Activated T-cell treated with anti-CD3 and anti-CD28 coated beads, Interleukin-2, amount 50 U/mL, for 4 hours (primary cell): ENCODE measurements at regions not wholly inside any gene's neighbourhood (a gene's known extent, or its start where the extent isn't known, plus 50 kb on each side); places are given as distances from the start of the nearest gene placed in this dataset.

Experiments
- ATAC-seq, 2 donors: fragments of 200-7000 bp; cut with Tn5 transposase; one replicate each; pipeline ENCODE4 v1.10.0; 2021
- DNase-seq: peaks from one replicate; pipeline ENCODE4 v3.0.0-alpha.2; 2020
- H3K27me3 Mint-ChIP-seq: one replicate; pipeline ENCODE4 v1.8.0; 2021; ENCODE audit warnings: low read depth, mixed read lengths
- H3K36me3 Mint-ChIP-seq: one replicate; pipeline ENCODE4 v1.8.0; 2022; ENCODE audit warnings: mixed read lengths; ENCODE audit not compliant: insufficient read depth
- H3K4me1 Mint-ChIP-seq: one replicate; pipeline ENCODE4 v1.8.0; 2021; ENCODE audit warnings: low read depth, mixed read lengths
- H3K4me3 Mint-ChIP-seq: one replicate; pipeline ENCODE4 v1.8.0; 2021; ENCODE audit warnings: mild to moderate bottlenecking, moderate library complexity, mixed read lengths
- H3K9me3 Mint-ChIP-seq: one replicate; pipeline ENCODE4 v1.8.0; 2021; ENCODE audit warnings: mixed read lengths

DNA sequence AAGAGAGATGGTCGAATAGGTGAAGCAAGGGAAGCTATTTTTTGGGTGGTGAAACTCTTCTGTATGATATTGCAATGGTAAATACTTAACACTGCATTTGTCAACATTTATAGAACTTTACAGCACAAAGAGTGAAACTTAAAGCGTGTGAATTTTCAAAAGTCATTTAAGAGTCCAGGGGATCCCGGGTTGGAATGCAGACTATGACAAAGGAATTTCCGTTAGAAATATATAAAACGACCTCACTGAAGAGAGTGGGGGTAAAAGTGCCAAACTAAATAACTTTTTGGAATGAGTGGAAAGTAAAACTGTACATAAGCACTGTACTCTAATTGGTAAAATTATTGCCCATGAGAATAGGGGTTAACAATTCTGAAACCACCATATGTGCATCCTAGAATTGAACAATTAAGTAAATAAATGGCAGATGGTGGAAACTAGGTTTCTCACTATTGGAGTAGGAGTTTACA is 191.0 kb upstream of the FN1 start:
- no peak for DNase-seq
- Mint-ChIP-seq H3K4me3 (no peak overlapping the region), H3K9me3 (peaks cover 13% of the 10 kb centered on the region), H3K27me3 (peaks cover 1% of the 10 kb centered on the region), H3K36me3 (no peaks in the 10 kb centered on the region), H3K4me1 (no peaks in the 10 kb centered on the region)
- no peak for ATAC-seq

DNA sequence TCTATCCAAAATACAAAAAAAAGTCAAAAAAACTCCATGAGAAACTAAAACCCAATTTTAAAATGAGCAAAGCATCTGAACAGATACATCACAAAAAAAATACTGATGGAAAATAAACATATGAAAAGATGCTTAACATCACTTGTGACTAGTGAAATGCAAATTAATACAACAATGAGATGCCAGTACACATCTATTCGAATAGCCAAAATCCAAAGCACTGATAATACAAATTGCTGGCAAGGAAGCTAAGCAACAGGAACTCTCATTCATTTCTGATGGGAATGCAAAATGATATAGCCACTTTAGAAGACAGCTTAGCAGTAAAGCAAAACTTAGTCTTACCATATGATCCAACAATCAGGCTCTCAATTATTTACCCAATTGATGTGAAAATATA is 190.2 kb upstream of the FN1 start:
- Mint-ChIP-seq H3K27me3 (peaks cover 4% of the 10 kb centered on the region), H3K4me1 (no peaks in the 10 kb centered on the region), H3K36me3 (no peaks in the 10 kb centered on the region), H3K4me3 (no peak overlapping the region), H3K9me3 (peaks cover 6% of the 10 kb centered on the region)
- no peak for DNase-seq
- no peak for ATAC-seq

DNA sequence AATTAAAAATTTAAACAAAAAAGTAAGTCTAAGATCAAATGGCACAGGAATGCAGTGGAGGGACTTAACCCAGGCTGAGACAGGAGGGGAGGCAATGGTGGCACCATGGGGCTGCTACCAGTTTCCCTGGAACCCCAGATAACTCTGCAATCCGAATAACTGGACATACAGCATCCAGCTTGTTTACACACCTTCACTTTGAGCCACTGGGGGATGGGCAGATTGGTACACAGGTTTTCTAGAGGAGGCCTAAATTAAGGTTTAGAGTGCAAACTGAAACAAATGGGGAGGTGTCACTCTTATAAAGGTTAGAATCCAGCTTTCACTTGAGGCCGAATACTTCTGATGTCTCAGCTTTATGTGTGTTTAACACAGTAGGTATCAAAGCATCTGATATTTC is 189.3 kb upstream of the FN1 start:
- peaks cover 11% of the 10 kb centered on the region for H3K27me3 Mint-ChIP-seq
- H3K36me3 Mint-ChIP-seq: no peaks in the 10 kb centered on the region
- DNase-seq (no peak), ATAC-seq (no peak)
- H3K9me3 Mint-ChIP-seq: no peaks in the 10 kb centered on the region
- no peak overlapping the region for H3K4me3 Mint-ChIP-seq
- H3K4me1 Mint-ChIP-seq: no peaks in the 10 kb centered on the region

DNA sequence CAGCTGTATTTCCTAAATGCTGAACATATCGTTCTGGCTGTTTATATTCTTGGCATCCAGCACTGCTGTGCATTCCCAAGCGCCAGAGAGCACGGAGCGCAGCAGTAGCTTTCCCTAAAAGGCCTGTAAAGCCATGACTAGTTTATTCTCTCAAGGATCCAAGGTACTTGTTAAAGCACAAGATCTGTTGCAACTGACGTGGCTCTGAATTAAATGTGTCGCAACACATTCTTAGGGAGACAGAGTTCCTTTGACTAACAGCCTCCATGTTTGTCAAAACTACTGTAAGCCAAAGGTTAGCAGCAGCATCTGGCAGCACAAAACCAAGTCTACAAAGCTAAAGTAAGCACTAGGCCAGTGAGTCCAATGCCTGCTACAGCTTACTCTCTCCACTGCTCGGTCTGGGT is 188.6 kb upstream of the FN1 start:
- Mint-ChIP-seq H3K27me3 (peaks cover 18% of the 10 kb centered on the region), H3K9me3 (no peaks in the 10 kb centered on the region), H3K36me3 (no peaks in the 10 kb centered on the region), H3K4me3 (no peak overlapping the region), H3K4me1 (peaks cover 5% of the 10 kb centered on the region)
- no peak for DNase-seq
- no peak for ATAC-seq

DNA sequence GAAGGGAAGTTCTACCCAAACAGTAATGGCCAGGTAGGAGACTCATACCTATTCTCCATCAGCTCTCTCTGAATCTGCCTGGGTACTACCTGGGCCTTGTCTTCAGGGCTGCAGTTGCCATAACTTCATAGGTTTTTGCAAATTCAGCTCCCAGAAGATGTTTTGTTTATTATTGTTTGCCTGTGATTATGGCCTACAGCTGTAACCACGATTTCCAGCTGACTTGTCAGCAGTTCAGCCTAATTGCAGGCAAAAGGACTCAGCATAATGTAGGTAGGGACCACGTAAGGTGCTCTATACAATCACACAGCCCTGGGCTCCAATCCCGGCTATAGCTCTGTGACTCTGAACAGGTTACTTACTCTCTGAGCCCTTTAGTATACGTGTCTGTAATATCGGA is 187.0 kb upstream of the FN1 start:
- peaks cover 20% of the 10 kb centered on the region for H3K27me3 Mint-ChIP-seq

DNA sequence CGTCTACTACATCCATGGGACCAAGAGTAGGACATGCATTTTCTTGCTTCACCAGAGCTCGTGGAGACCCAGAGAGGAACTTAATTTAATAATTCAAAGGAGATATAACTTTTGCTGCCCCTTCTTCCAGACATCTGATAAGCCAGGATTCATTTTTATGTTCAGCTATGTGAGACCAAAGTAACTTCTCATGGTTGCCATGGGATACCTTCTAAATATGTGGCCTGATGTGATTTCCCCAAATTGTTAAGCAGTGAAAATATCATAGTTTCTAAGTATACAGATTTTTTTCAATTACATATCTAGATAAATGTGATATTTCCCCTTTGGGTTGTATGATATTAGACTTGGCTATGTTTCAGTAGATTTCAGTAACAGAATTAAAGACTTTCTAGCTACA is 185.5 kb upstream of the FN1 start:
- Mint-ChIP-seq H3K4me3 (no peak overlapping the region), H3K9me3 (no peaks in the 10 kb centered on the region), H3K27me3 (peaks cover 20% of the 10 kb centered on the region), H3K36me3 (no peaks in the 10 kb centered on the region), H3K4me1 (peaks cover 6% of the 10 kb centered on the region)
- DNase-seq: no peak
- ATAC-seq: no peak

More for the DNA sequence above, 187.0 kb upstream of the FN1 start:
- H3K36me3 Mint-ChIP-seq: no peaks in the 10 kb centered on the region
- no peak overlapping the region for H3K4me3 Mint-ChIP-seq
- no peaks in the 10 kb centered on the region for H3K9me3 Mint-ChIP-seq
- ATAC-seq (no peak), DNase-seq (no peak)
- peaks cover 6% of the 10 kb centered on the region for H3K4me1 Mint-ChIP-seq

DNA sequence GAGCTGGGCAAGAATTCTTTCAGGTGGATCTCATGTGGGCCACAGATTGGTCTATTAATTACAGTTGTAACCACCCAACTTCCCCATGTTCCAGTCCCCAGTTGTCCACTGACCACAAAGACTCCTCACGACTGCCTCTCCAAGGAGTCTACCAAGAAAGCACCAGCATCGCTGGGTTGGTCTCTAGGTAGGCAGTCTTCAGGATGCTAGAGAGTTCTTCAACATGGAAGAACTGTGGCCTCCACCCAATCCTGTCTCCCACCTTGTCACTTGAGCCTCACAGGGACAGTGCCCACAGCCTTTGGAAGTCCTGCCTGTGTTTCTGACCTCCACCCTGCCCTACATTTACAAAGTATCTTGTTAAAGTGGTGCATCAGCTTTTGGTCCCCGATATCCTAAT is 184.7 kb upstream of the FN1 start:
- no peak for DNase-seq
- peaks cover 6% of the 10 kb centered on the region for H3K4me1 Mint-ChIP-seq
- no peak for ATAC-seq
- peaks cover 20% of the 10 kb centered on the region for H3K27me3 Mint-ChIP-seq
- H3K36me3 Mint-ChIP-seq: no peaks in the 10 kb centered on the region
- no peak overlapping the region for H3K4me3 Mint-ChIP-seq
- H3K9me3 Mint-ChIP-seq: no peaks in the 10 kb centered on the region

DNA sequence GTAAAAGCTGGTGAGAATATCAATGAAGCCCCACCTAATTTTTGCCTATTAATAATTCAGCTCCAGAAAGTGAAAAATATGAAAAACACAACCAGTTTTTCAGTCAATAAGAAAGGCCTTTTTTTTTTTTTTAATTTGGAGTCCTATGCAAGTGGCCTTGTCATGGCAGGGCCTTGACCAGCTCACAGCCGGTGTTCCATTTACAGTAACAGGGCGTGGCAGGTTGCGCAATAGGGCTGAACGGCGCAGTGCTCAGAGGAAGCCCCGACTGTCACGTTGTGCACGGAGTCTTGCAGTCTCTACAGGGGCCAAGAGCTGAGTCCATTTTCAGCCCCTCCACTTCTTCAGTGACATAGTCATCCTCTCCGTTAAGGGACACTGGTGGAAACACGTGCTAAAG is 184.1 kb upstream of the FN1 start:
- Mint-ChIP-seq H3K27me3 (peaks cover 20% of the 10 kb centered on the region), H3K4me1 (peaks cover 6% of the 10 kb centered on the region), H3K9me3 (no peaks in the 10 kb centered on the region), H3K4me3 (no peak overlapping the region), H3K36me3 (no peaks in the 10 kb centered on the region)
- DNase-seq (no peak), ATAC-seq (no peak)

DNA sequence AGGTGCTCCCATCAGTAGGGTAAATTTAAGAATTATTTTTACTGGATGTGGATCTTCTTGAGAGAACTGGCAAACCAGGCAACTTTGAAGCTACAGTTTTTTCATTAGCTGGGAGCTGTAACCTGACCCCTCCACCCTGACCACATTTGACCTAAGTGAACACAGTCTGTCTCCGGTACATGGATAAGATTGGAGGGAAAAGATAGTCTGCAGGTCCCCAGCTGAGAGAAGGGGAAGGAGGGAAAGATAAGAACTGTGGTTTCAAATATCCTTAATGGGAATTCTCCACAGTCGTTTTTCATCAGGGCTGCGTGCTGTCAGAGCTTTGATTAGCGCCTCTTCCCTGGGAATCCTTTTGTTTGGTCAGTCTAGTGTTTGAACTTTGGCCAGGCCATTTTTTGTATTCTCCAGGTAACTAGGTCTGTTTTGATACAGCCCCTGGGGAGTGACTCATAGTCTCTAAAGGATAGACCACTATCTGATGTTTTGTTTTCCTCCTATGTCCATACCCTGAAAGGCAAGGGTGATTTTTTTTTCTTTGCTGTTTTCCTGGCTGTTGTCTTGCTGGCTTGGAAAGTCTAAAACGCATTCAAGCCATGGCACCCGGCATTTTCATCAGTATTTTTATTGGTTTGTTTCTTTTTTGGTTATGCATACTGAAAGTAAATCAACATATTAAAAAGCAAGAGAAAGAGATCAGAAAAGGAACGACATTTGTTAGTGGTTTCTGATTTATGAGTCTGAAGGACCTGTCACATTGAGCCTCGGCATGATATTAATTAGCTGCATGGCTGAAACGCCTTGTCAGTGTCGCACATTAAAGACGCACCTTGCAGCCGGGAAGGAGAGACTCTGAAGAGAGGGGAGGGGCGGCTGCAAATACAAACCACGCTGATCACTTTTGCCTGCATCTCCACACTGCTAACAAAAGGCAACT is 183.4 kb upstream of the FN1 start:
- no peaks in the 10 kb centered on the region for H3K36me3 Mint-ChIP-seq

DNA sequence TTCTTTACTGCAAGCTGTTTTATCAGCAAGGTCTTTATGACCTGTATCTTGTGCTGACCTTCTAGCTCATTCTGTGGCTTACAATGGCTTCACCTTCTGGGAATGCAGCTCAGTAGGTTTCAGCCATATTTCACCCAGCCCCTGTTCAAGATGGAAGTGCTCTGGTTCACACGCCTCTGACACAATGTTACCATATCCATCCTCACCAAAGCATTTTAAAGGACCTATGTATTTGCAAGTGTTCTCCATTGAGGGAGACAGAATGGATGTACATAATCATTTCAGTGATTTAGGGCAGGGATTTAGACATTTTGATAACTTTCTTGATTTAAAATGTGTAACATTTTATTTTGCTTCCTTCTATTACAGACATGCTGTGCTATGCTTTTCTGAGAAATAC is 182.3 kb upstream of the FN1 start:
- H3K9me3 Mint-ChIP-seq: no peaks in the 10 kb centered on the region
- H3K36me3 Mint-ChIP-seq: no peaks in the 10 kb centered on the region
- no peak overlapping the region for H3K4me3 Mint-ChIP-seq
- peaks cover 6% of the 10 kb centered on the region for H3K4me1 Mint-ChIP-seq
- DNase-seq (no peak), ATAC-seq (no peak)
- H3K27me3 Mint-ChIP-seq: peaks cover 20% of the 10 kb centered on the region

More for the DNA sequence above, 183.4 kb upstream of the FN1 start:
- Mint-ChIP-seq H3K4me3 (no peak overlapping the region), H3K27me3 (peaks cover 20% of the 10 kb centered on the region), H3K4me1 (peaks cover 6% of the 10 kb centered on the region), H3K9me3 (no peaks in the 10 kb centered on the region)
- ATAC-seq (no peak), DNase-seq (no peak)

DNA sequence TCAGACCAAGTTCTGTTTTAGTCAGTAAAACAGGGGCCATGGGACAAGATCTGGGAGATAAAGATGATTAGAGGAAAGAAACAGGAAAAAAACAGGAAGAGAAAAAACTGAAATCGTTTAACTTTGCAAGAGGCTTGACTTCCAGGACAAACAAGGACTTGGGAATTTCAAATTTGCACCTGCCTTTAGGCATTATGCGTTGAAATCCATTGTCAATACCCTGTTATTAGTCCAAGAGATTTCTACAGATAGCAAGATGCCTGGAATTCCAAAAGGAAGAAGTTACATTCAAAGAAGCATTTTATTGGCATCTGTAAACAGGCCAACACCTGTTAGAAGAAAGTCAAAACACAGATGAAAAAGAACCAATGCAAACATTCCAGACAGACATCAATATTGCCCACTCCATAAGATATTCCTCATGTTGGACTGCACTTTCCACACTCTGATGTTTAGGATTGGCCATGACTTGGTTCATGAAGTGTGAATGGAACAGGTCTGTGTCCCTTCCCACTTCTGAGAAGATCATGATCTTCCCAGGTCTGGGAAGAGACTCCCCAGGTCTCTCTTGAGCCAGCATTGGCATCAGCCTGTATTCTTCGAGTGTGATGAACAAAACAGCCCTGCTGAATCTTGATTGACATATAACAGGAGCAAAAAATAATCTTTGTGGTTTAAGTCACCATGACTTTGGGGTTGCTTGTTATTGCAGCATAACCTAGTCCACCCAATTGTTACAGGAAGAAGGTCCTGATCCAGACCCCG is 181.4 kb upstream of the FN1 start:
- H3K4me3 Mint-ChIP-seq: no peak overlapping the region
- H3K4me1 Mint-ChIP-seq: peaks cover 6% of the 10 kb centered on the region
- H3K36me3 Mint-ChIP-seq: no peaks in the 10 kb centered on the region
- no peak for DNase-seq
- no peak for ATAC-seq
- no peaks in the 10 kb centered on the region for H3K9me3 Mint-ChIP-seq
- peaks cover 22% of the 10 kb centered on the region for H3K27me3 Mint-ChIP-seq

DNA sequence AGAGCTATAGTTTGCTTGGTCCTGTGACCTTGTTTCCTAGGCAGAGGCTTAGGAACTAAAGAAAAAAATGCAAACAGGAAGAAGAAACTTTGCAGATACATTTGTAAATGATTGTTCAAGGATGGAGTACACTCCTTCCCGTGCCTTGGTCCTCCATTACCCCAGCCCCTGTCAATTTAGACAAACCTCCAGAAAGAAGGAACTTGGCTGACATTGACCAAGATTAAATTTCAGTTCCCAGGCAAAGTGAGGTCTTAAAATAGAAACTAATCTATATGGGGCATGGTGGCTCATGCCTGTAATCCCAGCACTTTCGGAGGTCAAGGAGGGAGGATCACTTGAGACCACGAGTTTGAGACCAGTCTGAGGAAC is 179.9 kb upstream of the FN1 start:
- DNase-seq: no peak
- H3K4me1 Mint-ChIP-seq: peaks cover 6% of the 10 kb centered on the region
- H3K27me3 Mint-ChIP-seq: peaks cover 15% of the 10 kb centered on the region
- no peaks in the 10 kb centered on the region for H3K36me3 Mint-ChIP-seq
- H3K4me3 Mint-ChIP-seq: no peak overlapping the region
- no peaks in the 10 kb centered on the region for H3K9me3 Mint-ChIP-seq
- ATAC-seq: no peak

DNA sequence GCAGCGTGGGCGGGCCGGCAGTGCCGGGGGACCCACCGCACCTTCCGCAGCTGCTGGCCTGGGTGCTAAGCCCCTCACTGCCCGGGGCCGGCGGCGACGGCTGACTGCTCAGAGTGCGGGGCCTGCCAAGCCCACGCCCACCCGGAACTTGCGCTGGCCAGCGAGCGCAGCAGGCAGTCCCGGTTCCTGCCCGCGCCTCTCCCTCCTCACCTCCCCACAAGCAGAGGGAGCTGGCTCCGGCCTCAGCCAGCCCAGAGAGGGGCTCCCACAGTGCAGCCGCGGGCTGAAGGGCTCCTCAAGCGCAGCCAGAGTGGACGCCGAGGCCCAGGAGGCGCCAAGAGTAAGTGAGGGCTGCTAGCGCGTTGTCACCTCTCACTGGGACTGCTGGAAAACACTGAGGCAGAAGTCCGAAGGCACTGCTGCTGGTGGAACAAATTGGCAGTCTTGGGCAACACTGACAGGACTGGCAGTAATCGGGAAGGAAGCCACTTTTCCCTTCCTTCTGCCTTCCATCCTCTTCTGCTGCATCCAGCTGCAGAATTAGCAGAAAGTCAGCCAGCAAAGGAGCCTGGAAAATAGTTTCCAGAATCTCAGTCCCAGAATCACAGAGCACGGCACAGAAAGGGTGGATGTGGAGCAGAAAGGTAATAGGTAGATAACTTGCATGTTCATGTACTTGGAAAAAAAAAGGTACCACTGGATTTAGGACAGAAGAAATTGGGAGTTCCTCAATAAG is 179.4 kb upstream of the FN1 start:
- no peaks in the 10 kb centered on the region for H3K36me3 Mint-ChIP-seq
- H3K9me3 Mint-ChIP-seq: no peaks in the 10 kb centered on the region
- DNase-seq (no peak), ATAC-seq (no peak)
- H3K27me3 Mint-ChIP-seq: peaks cover 12% of the 10 kb centered on the region
- H3K4me3 Mint-ChIP-seq: no peak overlapping the region
- H3K4me1 Mint-ChIP-seq: peaks cover 6% of the 10 kb centered on the region

DNA sequence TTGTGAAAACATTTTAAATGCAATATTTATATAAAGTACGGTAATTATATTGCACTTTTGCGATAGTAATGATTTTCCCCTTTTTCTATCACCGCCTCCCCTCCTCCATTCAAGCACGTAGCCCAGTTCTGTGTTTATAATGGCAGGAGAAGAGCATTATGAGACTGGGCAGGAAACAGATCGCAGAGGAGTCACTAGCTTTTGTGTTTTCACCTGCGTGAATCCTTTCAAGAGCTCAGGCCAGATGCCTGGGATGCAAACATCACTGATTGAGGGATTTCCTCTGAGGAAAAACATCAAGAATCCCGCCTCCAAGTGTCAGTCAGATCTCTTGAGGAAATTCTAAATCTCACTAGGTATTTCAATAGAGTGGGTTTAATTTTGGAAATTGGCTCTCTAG is 178.4 kb upstream of the FN1 start:
- no peaks in the 10 kb centered on the region for H3K9me3 Mint-ChIP-seq
- ATAC-seq (no peak), DNase-seq (no peak)
- no peak overlapping the region for H3K4me3 Mint-ChIP-seq
- H3K36me3 Mint-ChIP-seq: no peaks in the 10 kb centered on the region
- no peaks in the 10 kb centered on the region for H3K4me1 Mint-ChIP-seq
- H3K27me3 Mint-ChIP-seq: peaks cover 3% of the 10 kb centered on the region
